ENCODE measurements at regions not wholly inside any gene's neighbourhood (a gene's known extent, or its start where the extent isn't known, plus 50 kb on each side); places are given as distances from the start of the nearest gene placed in this dataset.

DNA sequence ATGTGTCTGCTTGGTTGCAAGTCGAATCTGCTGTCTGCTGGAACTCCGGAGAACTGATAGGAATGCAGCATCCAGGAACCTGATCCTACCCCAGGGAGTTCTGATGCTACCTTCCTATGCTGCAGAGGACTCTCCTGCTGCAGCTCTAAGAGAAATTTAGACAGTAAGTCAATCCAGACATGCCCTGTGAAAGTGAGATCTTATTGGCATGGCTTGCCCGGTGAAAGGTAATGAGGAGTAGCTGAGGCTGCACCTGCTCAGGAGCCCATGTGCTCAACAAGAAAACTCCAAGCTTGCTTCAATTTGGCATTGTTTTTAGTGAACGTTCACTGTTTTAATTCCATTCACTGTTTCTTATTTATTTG, 217.3 kb upstream of the SERP2 start:
- DNase-seq, result no peak

DNA sequence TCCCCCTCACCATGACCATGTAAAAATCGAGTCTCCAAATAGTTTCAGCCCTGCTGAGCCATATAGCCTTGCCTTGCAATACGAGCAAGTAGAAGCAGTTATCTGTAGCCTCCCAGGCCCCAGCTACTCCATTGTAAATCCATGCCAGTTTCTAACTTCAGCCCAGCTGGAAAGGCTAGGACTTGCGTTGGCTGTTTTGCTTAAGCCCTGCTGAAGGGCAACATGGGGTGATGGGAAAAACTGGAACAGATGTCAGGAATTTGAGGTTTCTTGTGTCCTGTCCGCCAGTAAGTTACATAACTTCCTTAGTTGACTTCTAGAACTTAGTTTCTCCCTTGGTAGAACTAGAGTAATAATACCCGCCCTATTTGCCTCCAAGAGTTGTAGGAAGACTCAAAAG, 216.0 kb upstream of the SERP2 start:
- no peak for DNase-seq

DNA sequence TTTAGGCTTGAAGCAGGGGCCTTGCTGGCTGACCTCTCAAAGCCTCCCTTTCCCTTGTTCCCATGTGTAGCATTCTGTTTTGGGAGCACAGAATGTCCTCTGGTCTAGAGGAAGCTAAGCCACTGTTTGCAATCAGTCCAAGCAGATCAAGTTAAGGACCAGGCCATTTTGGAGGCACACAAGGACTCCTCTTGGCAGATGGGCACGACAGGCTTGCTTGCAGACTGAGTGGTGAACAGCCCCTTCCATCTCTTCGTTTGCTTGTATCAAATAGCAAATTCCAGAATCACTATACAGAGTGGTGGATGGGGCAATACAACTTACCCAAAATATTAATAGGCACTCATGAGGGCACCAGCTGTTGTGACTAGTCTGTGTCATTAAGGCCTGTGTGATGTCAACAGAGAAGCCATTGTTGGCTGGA, 215.5 kb upstream of the SERP2 start:
- no peak for DNase-seq

DNA sequence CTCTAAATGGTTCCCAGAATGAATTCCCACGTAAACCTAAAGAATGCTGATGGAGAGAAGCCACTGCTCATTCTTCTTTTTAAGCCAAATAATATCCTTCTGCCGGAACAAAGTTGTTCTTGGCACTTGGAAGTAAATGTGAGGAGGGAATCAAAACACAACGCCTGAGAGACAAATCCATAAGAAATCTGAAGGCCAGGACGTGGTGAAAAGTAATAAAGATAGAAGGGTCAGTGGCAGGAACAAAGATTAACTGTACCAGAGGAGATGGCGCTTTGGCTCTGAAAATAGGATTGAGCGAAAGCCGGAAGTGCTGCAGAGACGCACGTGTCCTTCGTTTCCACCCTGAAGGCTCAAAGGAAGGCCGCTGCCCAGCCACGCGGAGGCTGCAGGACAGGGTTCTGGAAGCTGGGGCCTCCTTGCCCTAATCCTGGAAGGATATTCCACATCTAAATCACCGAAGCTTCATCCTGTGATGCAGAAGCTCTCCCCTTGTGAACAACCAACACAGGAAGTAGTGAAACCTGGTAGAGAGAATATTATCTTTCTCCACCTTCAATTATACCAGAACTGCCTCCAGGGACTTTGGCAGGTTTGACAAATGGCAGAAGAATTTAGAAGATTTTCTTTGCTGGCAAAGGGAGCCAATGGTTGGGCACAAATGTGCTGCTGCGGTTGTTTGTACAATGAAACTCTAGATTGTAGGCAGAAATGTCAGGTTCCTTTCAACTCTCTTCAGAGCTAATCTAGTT, 214.6 kb upstream of the SERP2 start:
- no peak for DNase-seq

DNA sequence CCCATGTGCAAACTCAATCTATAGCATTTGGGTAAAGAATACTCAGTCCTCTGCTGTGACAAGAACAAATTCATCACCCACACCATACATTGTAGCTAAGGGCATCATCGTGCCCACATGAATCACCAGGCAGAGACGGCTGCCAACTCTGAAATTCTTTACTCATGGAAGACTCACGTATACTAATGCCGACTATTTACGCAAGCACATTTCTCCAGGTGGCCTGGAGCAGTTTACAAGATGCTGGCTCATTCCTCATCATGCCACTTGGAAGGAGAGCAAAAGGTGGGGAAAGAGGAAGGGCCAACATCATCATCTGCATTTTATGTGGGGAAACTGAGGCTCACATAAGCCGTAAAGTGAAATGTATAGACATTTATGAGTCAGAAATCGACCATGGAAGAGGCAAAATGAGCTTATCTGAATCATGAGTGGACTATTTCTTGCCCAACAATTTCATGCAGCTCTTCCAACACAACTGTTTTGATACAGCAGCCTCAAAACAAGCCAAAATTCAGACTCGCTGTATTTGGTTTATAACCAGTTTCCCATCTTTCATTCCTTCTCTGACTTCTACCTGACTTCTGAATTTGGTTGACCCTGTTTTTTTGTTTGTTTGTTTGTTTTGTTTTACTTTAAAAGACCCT, 213.9 kb upstream of the SERP2 start:
- no peak for DNase-seq

DNA sequence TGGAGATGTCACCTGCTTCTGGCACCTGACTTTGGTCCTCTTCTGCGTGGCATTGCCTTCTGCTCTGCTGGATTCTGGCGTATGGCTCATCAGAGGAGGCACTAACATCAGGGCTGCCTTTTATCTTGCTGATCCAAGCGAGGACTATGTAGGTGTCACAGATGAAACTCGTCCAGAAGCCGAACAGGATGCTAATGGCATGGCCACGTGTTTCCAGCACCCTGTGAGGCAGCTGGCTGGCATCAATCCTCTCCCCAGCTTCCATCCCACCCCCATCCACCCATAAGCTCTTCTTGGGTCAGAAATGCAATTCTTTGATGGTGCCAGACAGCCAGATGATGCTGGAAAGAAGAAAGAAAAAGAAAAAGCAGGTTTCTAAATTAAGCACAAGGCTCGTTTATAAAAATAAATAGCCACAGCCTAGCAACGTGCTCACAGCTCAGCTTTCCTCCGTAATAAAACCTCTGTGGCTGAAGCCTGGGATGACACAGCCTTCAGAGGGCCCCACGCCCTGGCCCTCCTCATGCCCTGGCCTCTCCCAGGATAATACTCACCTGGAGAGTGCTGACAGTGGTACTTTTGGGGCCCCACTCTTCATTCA, 212.9 kb upstream of the SERP2 start:
- DNase-seq, result no peak

DNA sequence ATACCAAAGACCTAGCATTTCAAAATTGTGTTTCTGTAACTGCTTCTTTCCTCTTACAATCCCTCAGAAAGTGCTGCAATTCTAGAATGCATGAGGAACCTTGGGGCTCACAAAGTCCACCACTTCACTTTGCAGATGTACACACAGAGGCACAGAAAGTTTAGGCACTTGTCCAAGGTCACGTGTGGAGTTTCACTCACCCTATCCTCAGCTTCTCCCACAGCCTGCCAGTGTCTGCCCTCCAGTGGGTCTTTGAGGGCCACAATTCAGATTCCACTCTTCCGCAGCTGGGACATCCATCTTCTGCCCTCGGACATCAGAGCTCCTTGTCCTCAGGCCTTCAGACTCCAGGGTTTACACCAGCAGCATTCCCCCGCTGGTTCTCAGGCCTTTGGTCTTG, 210.5 kb upstream of the SERP2 start:
- no peak for DNase-seq

DNA sequence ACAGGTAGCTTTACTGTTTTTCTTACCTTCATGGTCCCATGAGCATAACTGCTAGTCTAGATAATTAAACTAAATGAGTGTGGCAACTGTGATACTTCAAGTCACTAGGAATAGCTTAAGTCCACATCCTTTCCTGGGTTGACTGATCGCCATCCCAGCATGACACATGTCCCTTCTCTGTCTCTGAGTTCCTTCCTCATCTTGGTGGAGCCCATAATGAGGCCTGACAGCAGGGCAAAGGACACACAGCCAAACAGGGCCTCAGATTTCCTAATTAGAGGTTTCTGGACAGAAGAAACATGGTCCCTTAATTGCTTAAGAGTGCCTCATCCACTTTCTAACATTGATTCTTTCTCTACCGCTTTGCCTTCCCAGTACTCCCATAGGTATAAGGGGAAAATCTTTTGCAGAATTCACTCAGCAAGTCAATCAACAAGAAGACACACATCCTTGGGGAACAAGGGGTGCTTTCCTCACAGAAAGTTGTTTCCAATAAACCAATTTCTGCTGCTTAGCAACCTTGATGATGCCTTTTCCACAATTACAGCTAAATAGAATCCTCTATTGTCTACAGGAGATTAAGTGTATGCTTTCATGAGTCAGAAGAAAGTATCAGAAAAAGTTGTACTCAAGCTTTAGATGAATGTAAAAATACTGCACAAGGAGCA, 208.3 kb upstream of the SERP2 start:
- DNase-seq, result no peak

DNA sequence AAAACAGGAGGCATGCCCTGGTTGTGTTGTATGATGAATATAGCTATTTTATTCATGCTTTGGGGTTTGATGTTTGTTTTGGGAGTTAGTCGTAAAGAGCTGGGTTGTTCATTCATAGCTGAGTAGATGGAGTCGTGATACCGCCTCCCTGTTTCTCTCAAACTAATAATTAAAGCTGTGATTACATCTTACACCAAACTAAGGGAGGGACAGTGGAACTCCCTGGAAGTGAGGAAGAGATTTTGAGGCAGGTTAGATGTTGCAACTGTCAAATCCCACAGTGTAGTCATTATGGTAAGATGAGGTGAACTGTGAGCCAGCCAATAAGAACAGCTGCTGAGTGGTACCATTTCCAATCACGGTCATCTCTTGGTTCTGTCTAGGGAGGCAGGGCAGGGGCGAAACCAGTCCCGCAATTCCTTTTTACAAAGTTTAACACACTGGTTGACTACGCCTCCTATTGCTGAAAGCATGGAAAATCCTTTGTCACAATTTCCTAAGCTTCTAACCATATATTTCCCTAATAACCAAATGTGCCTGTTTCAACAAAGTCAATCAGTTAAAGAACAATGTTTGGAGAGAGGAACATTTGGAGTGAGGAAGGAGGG, 207.6 kb upstream of the SERP2 start:
- no peak for DNase-seq

DNA sequence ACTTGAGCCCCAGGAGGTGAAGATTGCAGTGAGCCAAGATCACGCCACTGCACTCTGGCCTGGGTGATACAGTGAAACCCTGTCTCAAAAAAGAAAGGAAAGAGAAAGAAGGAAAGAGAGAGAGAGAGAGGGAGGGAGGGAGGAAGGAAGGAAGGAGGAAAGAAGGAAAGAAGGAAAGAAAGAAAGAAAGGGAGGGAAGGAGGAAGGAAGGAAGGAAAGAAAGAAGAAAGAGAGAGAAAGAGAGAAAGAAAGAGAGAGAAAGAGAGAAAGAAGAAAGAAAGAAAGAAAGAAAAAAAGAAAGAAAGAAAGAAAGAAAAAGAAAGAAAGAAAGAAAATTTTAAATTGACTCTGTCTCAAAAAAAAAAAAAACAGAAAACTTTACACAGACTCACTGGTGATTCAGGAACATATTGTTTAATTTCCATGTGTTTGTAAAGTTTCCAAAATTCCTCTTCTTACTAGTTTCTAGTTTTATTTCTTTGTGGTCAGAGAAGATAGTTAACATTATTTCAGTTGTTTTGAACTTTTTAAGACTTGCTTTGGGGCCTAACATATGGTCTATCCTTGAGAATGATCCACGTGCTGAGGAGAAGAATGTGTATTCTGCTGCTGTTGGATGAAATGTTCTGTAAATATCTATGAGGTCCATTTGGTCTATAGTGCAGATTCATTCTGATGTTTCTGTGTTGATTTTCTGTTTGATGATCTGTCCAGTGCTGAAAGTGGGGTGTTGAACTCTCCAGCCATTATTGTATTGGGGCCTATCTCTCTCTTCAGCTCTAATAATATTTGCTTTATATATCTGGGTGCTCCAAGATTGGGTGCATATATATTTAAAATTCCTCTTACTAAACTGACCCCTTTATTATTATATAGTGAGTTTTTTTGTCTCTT, 204.4 kb upstream of the SERP2 start:
- no peak for DNase-seq

DNA sequence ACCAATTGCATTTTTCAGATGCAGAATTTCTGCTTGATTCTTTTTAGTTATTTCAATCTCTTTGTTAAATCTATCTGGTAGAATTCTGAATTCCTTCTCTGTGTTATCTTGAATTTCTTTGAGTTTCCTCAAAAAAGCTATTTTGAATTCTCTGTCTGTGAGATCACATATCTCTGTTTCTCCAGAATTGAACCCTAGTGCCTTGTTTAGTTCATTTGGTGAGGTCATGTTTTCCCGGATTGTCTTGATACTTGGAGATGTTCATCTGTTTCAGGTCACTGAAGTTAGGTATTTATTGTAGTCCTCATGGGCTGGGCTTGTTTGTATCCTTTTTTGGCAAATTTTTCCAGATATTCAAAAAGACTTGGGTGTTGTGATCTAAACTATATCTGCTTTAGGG, 202.9 kb upstream of the SERP2 start:
- no peak for DNase-seq

DNA sequence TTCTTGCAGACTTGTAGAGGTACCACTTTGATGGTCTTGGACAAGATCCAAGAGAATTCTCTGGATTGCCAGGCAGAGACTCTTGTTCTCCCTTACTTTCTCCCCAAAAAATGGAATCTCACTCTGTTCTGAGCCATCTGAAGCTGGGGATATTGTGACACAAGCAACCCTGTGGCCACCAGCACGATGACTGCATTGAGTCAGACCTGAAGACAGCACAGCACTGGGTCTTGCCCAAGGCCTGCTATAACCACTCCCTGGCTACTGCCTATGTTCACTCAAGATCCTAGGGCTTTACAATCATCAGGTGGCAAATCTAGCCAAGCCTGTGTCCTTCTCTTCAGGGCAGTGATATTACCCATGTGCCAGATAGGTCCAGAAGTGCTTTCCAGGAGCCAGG, 202.5 kb upstream of the SERP2 start:
- no peak for DNase-seq

DNA sequence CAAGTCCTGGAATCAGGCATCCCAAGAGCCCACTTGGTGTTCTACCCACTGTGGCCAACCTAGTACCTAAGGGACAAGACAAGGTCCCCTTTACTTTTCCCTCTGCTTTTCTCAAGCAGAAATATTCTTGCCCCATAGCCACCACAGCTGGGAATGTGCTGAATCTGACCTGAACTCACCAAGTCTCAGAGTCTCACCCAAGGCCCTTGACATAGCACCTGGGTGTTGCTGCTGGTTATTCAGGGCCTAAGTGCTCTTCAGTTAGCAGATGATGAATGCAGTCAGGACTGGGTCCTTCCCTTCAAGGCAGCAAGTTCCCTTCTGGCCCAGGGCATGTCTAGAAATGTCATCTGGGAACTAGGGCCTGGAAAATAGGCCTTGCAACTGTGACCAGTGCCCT, 201.8 kb upstream of the SERP2 start:
- no peak for DNase-seq

DNA sequence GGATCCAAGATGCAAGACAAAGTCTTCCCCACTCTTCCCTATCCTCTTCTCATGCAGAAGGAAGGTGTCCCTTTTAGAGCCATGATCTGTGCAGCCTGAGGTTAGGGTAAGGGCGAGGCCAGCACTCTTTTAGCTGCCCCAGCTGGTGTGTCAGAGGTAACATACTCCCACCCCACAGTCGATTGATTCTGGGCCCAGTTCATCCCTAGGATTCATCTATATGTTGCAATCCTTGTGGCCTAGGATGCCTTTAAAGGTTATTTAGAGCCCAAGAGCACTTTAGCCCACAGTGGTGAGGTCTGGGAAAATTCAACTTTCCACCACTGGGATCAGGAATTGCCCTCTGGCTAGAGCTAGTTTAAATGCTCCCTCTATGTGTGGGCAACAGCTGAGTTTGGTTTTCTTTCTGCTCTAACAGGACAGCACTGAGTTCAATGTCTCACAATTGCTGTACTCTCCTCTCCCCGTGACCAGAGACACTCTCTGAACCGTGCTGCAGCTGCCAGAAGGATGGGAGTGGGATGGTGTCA, 201.3 kb upstream of the SERP2 start:
- DNase-seq, result no peak

DNA sequence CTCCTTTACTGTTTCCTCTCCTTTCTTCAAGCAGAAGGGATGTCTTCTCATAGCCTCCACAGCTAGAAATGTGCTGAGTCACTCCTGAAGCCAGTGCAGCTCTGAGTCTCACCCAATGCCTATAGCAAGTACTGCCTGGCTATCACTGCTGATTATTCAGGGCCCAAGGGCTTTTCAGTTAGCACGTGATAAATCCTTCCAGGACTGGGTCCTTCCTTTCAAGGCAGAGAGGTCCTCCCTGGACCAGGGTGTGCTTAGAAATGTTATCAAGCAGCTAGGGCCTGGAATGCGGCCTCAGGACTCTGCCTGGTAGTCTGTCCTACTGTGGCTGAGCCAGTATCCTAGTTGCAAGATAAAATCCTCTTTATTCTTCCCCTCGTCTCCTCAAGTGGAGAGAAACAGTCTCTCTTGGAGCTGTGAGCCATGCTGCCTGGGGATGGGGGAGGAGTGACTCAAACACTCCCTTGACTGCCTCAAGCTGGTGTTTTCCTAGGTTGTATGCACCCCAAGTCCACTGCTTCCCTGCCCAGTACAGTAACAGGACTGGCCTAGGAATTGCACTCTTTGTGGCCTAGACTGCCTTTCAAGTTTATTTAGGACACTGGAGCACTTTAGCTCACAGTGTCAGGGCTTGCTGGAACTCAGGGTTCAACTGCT, 198.7 kb upstream of the SERP2 start:
- DNase-seq, result peak; percentile 24

DNA sequence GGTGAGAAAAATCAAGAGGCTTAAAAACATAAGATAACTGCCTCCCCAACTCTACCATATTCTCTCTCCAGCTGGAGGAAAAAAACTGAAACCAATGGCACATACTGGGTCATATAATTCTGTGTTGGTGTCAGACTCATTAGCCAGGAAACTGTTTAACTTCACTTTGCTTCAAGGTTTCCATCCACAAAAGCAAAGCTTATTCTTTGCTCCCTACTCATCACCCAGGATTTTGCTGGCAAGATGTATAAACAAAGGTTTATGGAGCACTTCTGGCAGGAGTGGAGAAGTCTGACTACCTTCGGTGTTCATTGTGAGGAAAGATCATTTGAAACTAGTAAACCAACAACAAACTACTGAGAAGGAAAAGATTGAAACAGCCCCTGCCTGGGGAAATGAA, 197.5 kb upstream of the SERP2 start:
- DNase-seq, result no peak

DNA sequence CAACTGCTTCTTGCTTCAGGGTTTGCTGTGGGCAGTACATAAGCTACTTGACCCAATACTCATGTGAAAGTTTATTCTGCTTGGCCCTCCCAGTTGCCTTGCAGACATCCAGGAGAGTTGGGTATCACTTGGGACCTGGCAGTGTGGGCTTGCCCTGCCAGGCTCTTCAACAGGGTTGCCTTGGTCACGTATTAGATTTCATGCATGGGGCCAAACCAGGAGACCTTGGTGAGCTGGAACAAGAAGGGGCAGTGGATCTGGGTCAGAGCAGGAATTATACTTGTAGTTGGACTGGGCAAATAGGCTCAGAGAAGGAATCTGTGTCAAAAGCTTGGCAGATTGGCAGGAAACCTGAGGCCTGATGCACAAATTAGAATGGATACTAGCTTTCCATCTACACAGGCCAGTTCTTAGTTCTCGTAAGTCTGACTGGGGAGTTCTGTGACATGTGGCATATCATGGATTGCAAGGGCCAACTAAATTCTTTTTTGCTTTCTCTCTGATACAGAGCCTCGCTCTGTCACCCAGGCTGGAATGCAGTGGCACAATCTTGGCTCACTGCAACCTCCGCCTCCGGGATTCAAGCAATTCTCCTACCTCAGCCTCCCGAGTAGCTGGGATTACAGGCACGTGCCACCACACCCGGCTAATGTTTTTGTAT, 192.6 kb upstream of the SERP2 start:
- DNase-seq, result no peak

DNA sequence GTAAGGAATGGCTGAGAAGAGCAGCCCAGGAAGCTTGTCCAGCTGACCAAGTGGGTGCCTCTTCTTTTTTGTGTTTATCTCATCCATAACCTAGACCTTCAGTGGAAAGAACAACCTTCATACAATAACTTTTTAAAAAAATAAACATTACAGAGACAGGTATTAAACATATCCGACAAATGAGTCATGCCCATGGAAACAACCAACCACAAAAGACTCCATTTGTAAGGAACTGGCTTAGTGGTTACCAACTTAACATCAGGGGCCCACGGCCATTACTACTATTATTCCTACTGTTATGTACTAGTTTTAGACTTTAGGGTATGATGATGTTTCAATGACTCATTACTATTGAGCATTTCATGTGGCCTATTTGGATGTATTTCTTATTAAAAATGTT, 191.7 kb upstream of the SERP2 start:
- no peak for DNase-seq

DNA sequence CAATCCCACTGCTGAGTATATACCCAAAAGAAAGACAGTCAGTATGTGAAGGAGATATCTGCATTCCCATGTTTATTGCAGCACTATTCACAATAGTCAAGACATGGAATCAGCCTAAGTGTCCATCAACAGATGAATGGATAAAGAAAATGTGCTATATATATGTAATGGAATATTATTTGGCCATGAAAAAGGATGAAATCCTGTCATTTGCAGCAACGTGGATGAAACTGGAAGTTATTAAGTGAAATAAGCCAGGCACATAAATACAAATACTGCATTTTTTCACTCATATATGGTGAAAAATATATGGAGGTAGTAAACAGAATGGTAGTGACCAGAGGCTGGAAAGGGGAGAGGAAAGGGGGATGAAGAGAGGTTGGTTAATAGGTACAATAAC, 188.9 kb upstream of the SERP2 start:
- DNase-seq, result no peak

DNA sequence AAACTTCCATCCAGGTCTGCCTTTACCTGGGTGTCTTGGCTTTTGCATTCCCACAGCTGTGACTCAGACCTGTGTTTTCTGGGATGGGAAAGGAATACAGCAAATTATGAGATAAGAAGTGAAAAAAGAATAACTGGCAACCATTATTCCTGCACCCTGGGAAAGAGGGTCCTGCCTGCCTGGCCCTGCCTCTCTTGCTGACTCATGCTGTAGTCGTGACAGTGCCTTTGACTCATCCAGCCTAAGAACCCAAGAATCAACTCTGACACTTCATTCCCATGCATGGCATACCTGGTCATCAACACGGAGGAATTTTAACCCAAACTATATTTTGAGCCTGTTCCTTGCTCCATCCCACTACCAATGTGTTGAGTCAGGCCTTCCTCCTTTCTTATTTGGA, 185.4 kb upstream of the SERP2 start:
- DNase-seq, result no peak

DNA sequence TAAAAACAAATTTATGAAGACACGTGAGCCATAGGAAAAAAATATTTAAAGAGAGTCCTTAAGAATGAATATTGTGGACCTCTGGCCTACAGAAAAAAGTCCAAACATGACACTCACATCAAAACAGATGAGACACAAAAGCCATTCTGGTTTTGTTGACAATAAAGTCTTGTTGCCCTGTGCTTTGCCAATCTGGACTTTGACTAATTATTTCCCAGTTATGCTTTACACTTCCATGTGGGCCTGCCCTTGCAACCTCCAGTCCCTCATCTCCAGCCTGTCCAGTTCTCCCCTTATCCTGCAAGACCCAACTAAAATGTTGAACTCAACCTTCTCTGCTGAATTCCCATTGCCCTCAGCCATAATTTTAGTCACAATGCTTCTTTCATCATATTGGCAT, 184.5 kb upstream of the SERP2 start:
- DNase-seq, result no peak
